Memory B cell (primary cell): ENCODE measurements at regions not wholly inside any gene's neighbourhood (a gene's known extent, or its start where the extent isn't known, plus 50 kb on each side); places are given as distances from the start of the nearest gene placed in this dataset.

ENCODE experiments used
- ATAC-seq: fragments of 150-1000 bp; cut with Tn5 transposase; 2 replicates; pipeline ENCODE4 v1.10.0; 2021; ENCODE audit warnings: low read depth, mild to moderate bottlenecking, moderate library complexity
- DNase-seq, 2 donors: peaks; one replicate each; pipeline ENCODE4 v3.0.0; 2022; ENCODE audit warnings: low spot score in 2 of 2
- H3K27ac Mint-ChIP-seq: one replicate; pipeline ENCODE4 v1.8.0; 2022; ENCODE audit warnings: mild to moderate bottlenecking, moderate library complexity, mixed read lengths
- H3K27me3 Mint-ChIP-seq: one replicate; pipeline ENCODE4 v1.8.0; 2022; ENCODE audit warnings: mixed read lengths
- H3K36me3 Mint-ChIP-seq: one replicate; pipeline ENCODE4 v1.8.0; 2022; ENCODE audit warnings: mild to moderate bottlenecking, mixed read lengths
- H3K4me1 Mint-ChIP-seq: one replicate; pipeline ENCODE4 v1.8.0; 2022; ENCODE audit warnings: mixed read lengths
- H3K4me3 Mint-ChIP-seq: one replicate; pipeline ENCODE4 v1.8.0; 2022; ENCODE audit warnings: mild to moderate bottlenecking, moderate library complexity, mixed read lengths
- H3K9me3 Mint-ChIP-seq: one replicate; pipeline ENCODE4 v1.8.0; 2022; ENCODE audit warnings: mixed read lengths

GRCh38 chr13:72109863-72110262 lies 242.9 kb upstream of the DACH1 start:
- H3K4me1 Mint-ChIP-seq: no peaks in the 10 kb centered on the region
- ATAC-seq (no peak), DNase-seq (no peak)
- peaks cover 8% of the 10 kb centered on the region for H3K9me3 Mint-ChIP-seq
- no peaks in the 10 kb centered on the region for H3K27me3 Mint-ChIP-seq
- no peak overlapping the region for H3K4me3 Mint-ChIP-seq
- H3K27ac Mint-ChIP-seq: no peak overlapping the region
- H3K36me3 Mint-ChIP-seq: no peaks in the 10 kb centered on the region

- ATAC-seq (no peak), DNase-seq (no peak)
- no peaks in the 10 kb centered on the region for H3K36me3 Mint-ChIP-seq
- H3K9me3 Mint-ChIP-seq: peaks cover 6% of the 10 kb centered on the region
- no peaks in the 10 kb centered on the region for H3K4me1 Mint-ChIP-seq
- no peak overlapping the region for H3K4me3 Mint-ChIP-seq
- no peak overlapping the region for H3K27ac Mint-ChIP-seq
- H3K27me3 Mint-ChIP-seq: no peaks in the 10 kb centered on the region
Observed at GRCh38 chr13:72104656-72105180, 237.7 kb upstream of the DACH1 start.

- no peaks in the 10 kb centered on the region for H3K9me3 Mint-ChIP-seq
- no peak overlapping the region for H3K27ac Mint-ChIP-seq
- no peaks in the 10 kb centered on the region for H3K4me1 Mint-ChIP-seq
- no peaks in the 10 kb centered on the region for H3K36me3 Mint-ChIP-seq
- no peak for DNase-seq
- no peaks in the 10 kb centered on the region for H3K27me3 Mint-ChIP-seq
- no peak for ATAC-seq
- H3K4me3 Mint-ChIP-seq: no peak overlapping the region
Observed at GRCh38 chr13:72101768-72102400, 234.9 kb upstream of the DACH1 start.

GRCh38 chr13:72100339-72100738 lies 233.3 kb upstream of the DACH1 start:
- H3K27me3 Mint-ChIP-seq: no peaks in the 10 kb centered on the region
- ATAC-seq: no peak

GRCh38 chr13:72097568-72097967 lies 230.6 kb upstream of the DACH1 start:
- Mint-ChIP-seq H3K27me3 (no peaks in the 10 kb centered on the region), H3K9me3 (no peaks in the 10 kb centered on the region), H3K27ac (no peak overlapping the region), H3K36me3 (no peaks in the 10 kb centered on the region), H3K4me3 (no peak overlapping the region), H3K4me1 (no peaks in the 10 kb centered on the region)
- DNase-seq (no peak), ATAC-seq (no peak)

More at GRCh38 chr13:72100339-72100738, 233.3 kb upstream of the DACH1 start:
- H3K9me3 Mint-ChIP-seq: no peaks in the 10 kb centered on the region
- H3K4me1 Mint-ChIP-seq: no peaks in the 10 kb centered on the region
- H3K27ac Mint-ChIP-seq: no peak overlapping the region
- H3K36me3 Mint-ChIP-seq: no peaks in the 10 kb centered on the region
- DNase-seq: no peak
- H3K4me3 Mint-ChIP-seq: no peak overlapping the region

GRCh38 chr13:72093262-72093661 lies 226.3 kb upstream of the DACH1 start:
- H3K27me3 Mint-ChIP-seq: no peaks in the 10 kb centered on the region

GRCh38 chr13:72074663-72075062 lies 207.7 kb upstream of the DACH1 start:
- Mint-ChIP-seq H3K4me3 (no peak overlapping the region), H3K4me1 (no peaks in the 10 kb centered on the region), H3K27ac (no peak overlapping the region), H3K36me3 (no peaks in the 10 kb centered on the region), H3K27me3 (no peaks in the 10 kb centered on the region), H3K9me3 (peaks cover 7% of the 10 kb centered on the region)
- DNase-seq (no peak), ATAC-seq (no peak)

More at GRCh38 chr13:72093262-72093661, 226.3 kb upstream of the DACH1 start:
- Mint-ChIP-seq H3K4me3 (no peak overlapping the region), H3K36me3 (no peaks in the 10 kb centered on the region), H3K4me1 (no peaks in the 10 kb centered on the region), H3K27ac (no peak overlapping the region), H3K9me3 (peaks cover 11% of the 10 kb centered on the region)
- DNase-seq (no peak), ATAC-seq (no peak)

- Mint-ChIP-seq H3K9me3 (peaks cover 7% of the 10 kb centered on the region), H3K4me1 (no peaks in the 10 kb centered on the region), H3K36me3 (no peaks in the 10 kb centered on the region), H3K27me3 (no peaks in the 10 kb centered on the region), H3K27ac (no peak overlapping the region), H3K4me3 (no peak overlapping the region)
- DNase-seq (no peak), ATAC-seq (no peak)
Observed at GRCh38 chr13:72072261-72072660, 205.3 kb upstream of the DACH1 start.

GRCh38 chr13:72071713-72072112 lies 204.7 kb upstream of the DACH1 start:
- Mint-ChIP-seq H3K36me3 (no peaks in the 10 kb centered on the region), H3K4me1 (no peaks in the 10 kb centered on the region), H3K4me3 (no peak overlapping the region), H3K27ac (no peak overlapping the region), H3K27me3 (no peaks in the 10 kb centered on the region), H3K9me3 (peaks cover 8% of the 10 kb centered on the region)
- no peak for DNase-seq
- ATAC-seq: no peak

GRCh38 chr13:72062566-72062965 lies 195.6 kb upstream of the DACH1 start:
- Mint-ChIP-seq H3K27ac (no peak overlapping the region), H3K4me3 (no peak overlapping the region), H3K9me3 (peaks cover 13% of the 10 kb centered on the region), H3K36me3 (no peaks in the 10 kb centered on the region), H3K4me1 (no peaks in the 10 kb centered on the region), H3K27me3 (no peaks in the 10 kb centered on the region)
- ATAC-seq (no peak), DNase-seq (no peak)

GRCh38 chr13:72061613-72062012 lies 194.6 kb upstream of the DACH1 start:
- no peak for ATAC-seq
- no peaks in the 10 kb centered on the region for H3K27me3 Mint-ChIP-seq
- H3K4me1 Mint-ChIP-seq: no peaks in the 10 kb centered on the region
- DNase-seq: no peak
- peaks cover 10% of the 10 kb centered on the region for H3K9me3 Mint-ChIP-seq
- H3K27ac Mint-ChIP-seq: no peak overlapping the region
- H3K36me3 Mint-ChIP-seq: no peaks in the 10 kb centered on the region
- no peak overlapping the region for H3K4me3 Mint-ChIP-seq

- Mint-ChIP-seq H3K4me1 (no peaks in the 10 kb centered on the region), H3K9me3 (peaks cover 8% of the 10 kb centered on the region), H3K27me3 (no peaks in the 10 kb centered on the region), H3K4me3 (no peak overlapping the region), H3K36me3 (no peaks in the 10 kb centered on the region), H3K27ac (no peak overlapping the region)
- no peak for ATAC-seq
- DNase-seq: no peak
Observed at GRCh38 chr13:72050251-72050650, 183.2 kb upstream of the DACH1 start.

- no peak overlapping the region for H3K4me3 Mint-ChIP-seq
- no peaks in the 10 kb centered on the region for H3K4me1 Mint-ChIP-seq
- no peak overlapping the region for H3K27ac Mint-ChIP-seq
- peaks cover 10% of the 10 kb centered on the region for H3K9me3 Mint-ChIP-seq
- H3K27me3 Mint-ChIP-seq: no peaks in the 10 kb centered on the region
- no peak for DNase-seq
- peaks cover 1% of the 10 kb centered on the region for H3K36me3 Mint-ChIP-seq
- ATAC-seq: no peak
Observed at GRCh38 chr13:72043366-72043765, 176.4 kb upstream of the DACH1 start.

- Mint-ChIP-seq H3K4me3 (no peak overlapping the region), H3K27me3 (no peaks in the 10 kb centered on the region), H3K27ac (no peak overlapping the region)
Observed at GRCh38 chr13:72041165-72041564, 174.2 kb upstream of the DACH1 start.

GRCh38 chr13:72039126-72039525 lies 172.1 kb upstream of the DACH1 start:
- Mint-ChIP-seq H3K4me1 (no peaks in the 10 kb centered on the region), H3K27ac (no peak overlapping the region), H3K9me3 (peaks cover 9% of the 10 kb centered on the region), H3K4me3 (no peak overlapping the region), H3K36me3 (peaks cover 1% of the 10 kb centered on the region), H3K27me3 (no peaks in the 10 kb centered on the region)
- DNase-seq: no peak
- ATAC-seq: no peak

More at GRCh38 chr13:72041165-72041564, 174.2 kb upstream of the DACH1 start:
- Mint-ChIP-seq H3K36me3 (peaks cover 1% of the 10 kb centered on the region), H3K4me1 (no peaks in the 10 kb centered on the region), H3K9me3 (peaks cover 10% of the 10 kb centered on the region)
- ATAC-seq (no peak), DNase-seq (no peak)
